ENCODE measurements at regions not wholly inside any gene's neighbourhood (a gene's known extent, or its start where the extent isn't known, plus 50 kb on each side); places are given as distances from the start of the nearest gene placed in this dataset.

- Histone ChIP-seq H3K23ac (ENCODE audit: insufficient read length, low read depth, low read length) (no peak overlapping the region), H3K4ac (ENCODE audit: low read depth, low read length) (no peak overlapping the region), H2AFZ (ENCODE audit: low read length) (no peak overlapping the region), H3K9ac (ENCODE audit: extremely low read depth, insufficient read length, low read length) (no peak overlapping the region), H3K18ac (ENCODE audit: insufficient read length, low read depth, low read length) (no peak overlapping the region), H2BK5ac (ENCODE audit: insufficient read length, low read length) (no peak overlapping the region), H4K20me1 (ENCODE audit: control insufficient read depth, insufficient read depth, insufficient read length) (no peaks in the 10 kb centered on the region), H3K27me3 (ENCODE audit: insufficient read depth, low read length) (no peaks in the 10 kb centered on the region), H2BK120ac (ENCODE audit: low read depth, low read length, poor library complexity, severe bottlenecking) (no peak overlapping the region), H3K27ac (ENCODE audit: insufficient read length, low read depth, low read length) (no peak overlapping the region), H3K56ac (ENCODE audit: insufficient read length, low read depth, low read length) (no peak overlapping the region), H4K8ac (replicated peaks; ENCODE audit: insufficient read length, low read depth, low read length) (no peak overlapping the region), H2BK15ac (ENCODE audit: low read depth, low read length) (no peak overlapping the region), H4K5ac (ENCODE audit: insufficient read length, low read depth, low read length) (no peak overlapping the region), H3K4me1 (ENCODE audit: insufficient read depth, low read length) (no peaks in the 10 kb centered on the region), H3K79me1 (ENCODE audit: insufficient read depth, low read depth, low read length, poor library complexity, severe bottlenecking) (no peaks in the 10 kb centered on the region), H2AK5ac (ENCODE audit: insufficient read length, low read length) (no peak overlapping the region), H3K4me2 (ENCODE audit: insufficient read depth, insufficient read length, low read length) (no peak overlapping the region), H3K14ac (ENCODE audit: insufficient read depth, low read length) (no peak overlapping the region; the same call in 1 of the 2 replicates), H4K91ac (ENCODE audit: insufficient read length, low read depth, low read length) (no peak overlapping the region), H3K23me2 (ENCODE audit: insufficient read length, low read depth, low read length, poor library complexity, severe bottlenecking) (no peaks in the 10 kb centered on the region), H3T11ph (ENCODE audit: low read length) (no peak overlapping the region), H2BK20ac (ENCODE audit: low read depth, low read length, poor library complexity, severe bottlenecking) (no peak overlapping the region), H2BK12ac (ENCODE audit: insufficient read length, low read depth, low read length) (no peak overlapping the region), H3K9me3 (ENCODE audit: control insufficient read depth, low read depth, low read length) (no peaks in the 10 kb centered on the region), H3K79me2 (ENCODE audit: insufficient read depth, low read length) (no peaks in the 10 kb centered on the region)
- H3K4me1 Mint-ChIP-seq: peaks cover 0 to 2% of the 10 kb centered on the region in 2 experiments; a peak in 1 of 4 replicates
- no peaks in the 10 kb centered on the region for H3K36me3 Mint-ChIP-seq (ENCODE audit: insufficient read depth in 1 of 3, low read depth in 3 of 3)
- peaks cover 2% of the 10 kb centered on the region; the same call in 1 of the 2 replicates for H3K27me3 Mint-ChIP-seq (ENCODE audit: low read depth)
- no peaks in the 10 kb centered on the region for H3K9me3 Mint-ChIP-seq
- H3K27ac Mint-ChIP-seq: no peak overlapping the region
- H3K4me3 Mint-ChIP-seq: no peak overlapping the region
- no peak for TF ChIP-seq CTCF (conservative IDR thresholded peaks at IDR 0.05)
- no peak for DNase-seq
- no CpG with 5 or more reads among the region's 9 CpGs for WGBS (ENCODE audit: extremely low coverage, insufficient read length, low lambda C conversion rate)
Measured at GRCh38 chr12:127430401-127430800, 836.6 kb upstream of the TMEM132C start.

Data from H9 (cell line).